IMR-90 (cell line): ENCODE measurements at regions not wholly inside any gene's neighbourhood (a gene's known extent, or its start where the extent isn't known, plus 50 kb on each side); places are given as distances from the start of the nearest gene placed in this dataset.
"Not testable (repeated sequence)": the region's sequence is repeated elsewhere in the genome, so short reads cannot be mapped to it uniquely, and the experiment has no call there.

ENCODE experiments used
- BHLHE40 ChIP-seq: fragments of 150-350 bp; IDR thresholded peaks from 2 replicates; pipeline ENCODE4 v1.6.1; 2016; ENCODE audit warnings: mild to moderate bottlenecking, low read depth, low read length
- CHD1 ChIP-seq: IDR thresholded peaks from 2 replicates; pipeline ENCODE4 v1.6.1; 2012; ENCODE audit warnings: low read depth, low read length, improper control_type of control experiment
- CTCF ChIP-seq: conservative IDR thresholded peaks from 2 replicates; pipeline ENCODE4 v1.5.1; 2012; ENCODE audit warnings: mild to moderate bottlenecking, low read depth, low read length, improper control_type of control experiment
- ELK1 ChIP-seq: fragments of 150-350 bp; IDR thresholded peaks from 2 replicates; pipeline ENCODE4 v1.6.1; 2016; ENCODE audit warnings: low read depth, mild to moderate bottlenecking, low read length, moderate library complexity, borderline replicate concordance
- FOS ChIP-seq: fragments of 150-350 bp; IDR thresholded peaks from 2 replicates; pipeline ENCODE4 v1.6.1; 2016; ENCODE audit warnings: low read depth, low read length
- MAFK ChIP-seq: IDR thresholded peaks from 2 replicates; pipeline ENCODE4 v1.6.1; 2012; ENCODE audit warnings: low read depth, low read length, improper control_type of control experiment
- MXI1 ChIP-seq: IDR thresholded peaks from 2 replicates; pipeline ENCODE4 v1.6.1; 2012; ENCODE audit warnings: low read depth, mild to moderate bottlenecking, low read length, moderate library complexity, borderline replicate concordance
- NFE2L2 ChIP-seq: fragments of 150-350 bp; IDR thresholded peaks from 2 replicates; pipeline ENCODE4 v1.6.1; 2016; ENCODE audit warnings: low read depth, mild to moderate bottlenecking, low read length
- POLR2A ChIP-seq: IDR thresholded peaks from 2 replicates; pipeline ENCODE4 v1.6.1; 2012; ENCODE audit warnings: mild to moderate bottlenecking, low read depth, low read length
- RAD21 ChIP-seq: IDR thresholded peaks from 2 replicates; pipeline ENCODE4 v1.6.1; 2012; ENCODE audit warnings: low read length, improper control_type of control experiment
- RFX5 ChIP-seq: IDR thresholded peaks from 2 replicates; pipeline ENCODE4 v1.8.0; 2012; ENCODE audit warnings: low read depth, mild to moderate bottlenecking, low read length, moderate library complexity
- SMC3 ChIP-seq: fragments of 150-350 bp; IDR thresholded peaks from 2 replicates; pipeline ENCODE4 v1.6.1; 2016; ENCODE audit warnings: low read depth, mild to moderate bottlenecking, antibody characterized with exemption, low read length, moderate library complexity
- USF2 ChIP-seq: fragments of 150-350 bp; IDR thresholded peaks from 2 replicates; pipeline ENCODE4 v1.6.1; 2017; ENCODE audit warnings: mild to moderate bottlenecking, antibody characterized with exemption, low read length, low read depth

GRCh38 chr1:178043940-178044339 is 50.0 kb upstream of the RASAL2 start:
- TF ChIP-seq POLR2A, CTCF, USF2, MAFK, ELK1, SMC3, CHD1, BHLHE40, RFX5, RAD21, NFE2L2, FOS, MXI1: not testable (repeated sequence)
